ENCODE measurements at regions not wholly inside any gene's neighbourhood (a gene's known extent, or its start where the extent isn't known, plus 50 kb on each side); places are given as distances from the start of the nearest gene placed in this dataset.

- no peak for DNase-seq
These were observed 353.7 kb downstream of the HTR7 start for GRCh38 chr10:90504172-90504571.

GRCh38 chr10:90526721-90527120, 331.1 kb downstream of the HTR7 start:
- DNase-seq: no peak

GRCh38 chr10:90530521-90530920, 327.3 kb downstream of the HTR7 start:
- no peak for DNase-seq

- DNase-seq: no peak
These were observed 300.5 kb downstream of the HTR7 start for GRCh38 chr10:90557385-90557784.

GRCh38 chr10:90560331-90560730, 297.5 kb downstream of the HTR7 start:
- DNase-seq: no peak

GRCh38 chr10:90561666-90562065, 296.2 kb downstream of the HTR7 start:
- no peak for DNase-seq

GRCh38 chr10:90571481-90572258, 286.2 kb downstream of the HTR7 start:
- DNase-seq: no peak

- DNase-seq: no peak
These were observed 282.7 kb downstream of the HTR7 start for GRCh38 chr10:90575125-90575524.

- DNase-seq: no peak
These were observed 280.3 kb downstream of the HTR7 start for GRCh38 chr10:90577569-90577968.

- no peak for DNase-seq
These were observed 278.1 kb downstream of the HTR7 start for GRCh38 chr10:90579602-90580242.

GRCh38 chr10:90583416-90583815, 274.4 kb downstream of the HTR7 start:
- no peak for DNase-seq

GRCh38 chr10:90587081-90587491, 270.8 kb downstream of the HTR7 start:
- no peak for DNase-seq

- no peak for DNase-seq
These were observed 270.3 kb downstream of the HTR7 start for GRCh38 chr10:90587561-90587960.

- no peak for DNase-seq
These were observed 269.6 kb downstream of the HTR7 start for GRCh38 chr10:90588222-90588621.

- no peak for DNase-seq
These were observed 268.0 kb downstream of the HTR7 start for GRCh38 chr10:90589825-90590224.

- no peak for DNase-seq
These were observed 266.2 kb downstream of the HTR7 start for GRCh38 chr10:90591629-90592028.

GRCh38 chr10:90592638-90593302, 265.1 kb downstream of the HTR7 start:
- DNase-seq: no peak

GRCh38 chr10:90598513-90598912, 259.3 kb downstream of the HTR7 start:
- no peak for DNase-seq

- no peak for DNase-seq
These were observed 254.8 kb downstream of the HTR7 start for GRCh38 chr10:90602862-90603610.

GRCh38 chr10:90604636-90605035, 253.2 kb downstream of the HTR7 start:
- no peak for DNase-seq

GRCh38 chr10:90605506-90605905, 252.3 kb downstream of the HTR7 start:
- no peak for DNase-seq

GRCh38 chr10:90612276-90612675, 245.6 kb downstream of the HTR7 start:
- no peak for DNase-seq

- DNase-seq: no peak
These were observed 243.2 kb downstream of the HTR7 start for GRCh38 chr10:90614631-90615030.

Data from activated naive CD4-positive, alpha-beta T cell treated with anti-CD3 and anti-CD28 coated beads, Interleukin-2, amount 50 U/mL, for 16 hours (primary cell).